ENCODE measurements at regions not wholly inside any gene's neighbourhood (a gene's known extent, or its start where the extent isn't known, plus 50 kb on each side); places are given as distances from the start of the nearest gene placed in this dataset.

DNA sequence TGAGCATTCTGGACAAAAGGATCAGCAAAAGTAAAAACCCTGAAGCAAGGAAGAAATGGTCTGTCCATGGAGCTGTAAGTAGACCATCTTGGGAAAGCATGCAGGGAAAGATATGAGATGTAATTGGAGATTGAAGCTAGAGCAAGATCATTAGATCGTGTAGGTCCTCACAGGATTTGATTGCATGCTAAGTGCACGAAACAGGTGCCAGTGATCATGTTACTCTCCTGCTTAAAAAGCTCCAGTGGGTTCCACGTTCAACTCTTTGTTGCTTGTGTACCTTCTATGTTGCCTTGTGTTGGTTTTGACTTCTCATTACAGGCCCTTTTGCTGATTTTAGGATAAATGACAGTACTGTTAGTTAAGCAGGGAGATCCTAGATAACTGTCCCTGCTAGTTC lies 442.0 kb downstream of the DMRT2 start:
- H3K36me3 ChIP-seq, result no peaks in the 10 kb centered on the region
- H3K27ac ChIP-seq, result no peak overlapping the region
- no peaks in the 10 kb centered on the region for H3K4me1 ChIP-seq
- no peak for DNase-seq
- in situ Hi-C loops (cut with MboI; ENCODE audit: low pct_ligation_motif_present in 1 of 4, low pct_unique_long_range_greater_than_20kb in 1 of 4, low sequenced_read_pairs in 3 of 4) (no loop called here), intact Hi-C loops (cut with DNase I; ENCODE audit: low total_unique reads) (no loop called here)
- H3K9me3 ChIP-seq, result no peaks in the 10 kb centered on the region
- TF ChIP-seq POLR2A (IDR thresholded peaks at IDR 0.05) (no peak), CTCF (IDR thresholded peaks at IDR 0.05) (no peak), EP300 (IDR thresholded peaks at IDR 0.05; ENCODE audit: low read depth) (no peak), POLR2AphosphoS5 (IDR thresholded peaks at IDR 0.05) (no peak)
- 74 to 89% methylated on average over 1 to 3 of the region's 3 CpGs for WGBS, 2 donors (ENCODE audit: low coverage in 1 of 2)
- no peak overlapping the region for H3K4me3 ChIP-seq
- H3K27me3 ChIP-seq, result no peaks in the 10 kb centered on the region

DNA sequence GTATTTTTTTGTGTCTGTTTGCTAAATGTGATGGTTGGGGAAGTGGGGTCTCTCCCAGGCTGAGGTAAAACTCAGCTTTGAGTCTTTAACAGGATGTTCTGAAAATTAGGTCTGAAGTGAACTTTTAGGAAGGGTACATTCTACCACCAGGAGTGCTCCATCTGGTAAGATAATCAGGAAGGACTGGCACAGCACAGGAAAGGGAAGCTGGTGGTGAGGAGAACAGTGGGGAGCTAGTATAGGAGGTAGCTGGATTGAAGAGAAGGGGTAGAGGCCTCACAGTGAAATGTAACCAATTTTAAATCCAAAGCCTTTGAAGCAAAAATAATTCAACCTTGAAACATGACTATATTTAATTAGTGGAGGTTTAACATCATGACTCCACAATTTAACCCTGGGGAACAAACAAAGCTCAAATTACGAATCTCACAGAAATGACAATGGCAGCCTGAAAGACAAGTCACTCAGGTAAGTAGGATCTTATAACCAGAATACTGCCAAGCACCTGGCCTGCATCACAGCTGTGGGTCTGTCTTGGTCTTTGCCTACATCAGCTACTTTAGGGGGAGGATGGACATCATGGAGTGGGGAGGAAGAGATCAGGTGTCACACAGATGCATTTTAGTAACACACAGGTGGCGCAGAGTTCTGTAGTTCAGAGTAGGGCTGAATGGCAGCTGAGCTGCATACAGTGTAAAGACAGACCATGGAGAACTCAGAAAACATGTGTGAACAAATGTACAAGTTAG lies 445.3 kb downstream of the DMRT2 start:
- Histone ChIP-seq H3K36me3 (no peaks in the 10 kb centered on the region), H3K27ac (no peak overlapping the region), H3K4me1 (no peaks in the 10 kb centered on the region), H3K9me3 (no peaks in the 10 kb centered on the region), H3K4me3 (no peak overlapping the region), H3K27me3 (no peaks in the 10 kb centered on the region)
- whole genome bisulfite sequencing, 2 donors (ENCODE audit: low coverage in 1 of 2), result 88 to 98% methylated on average over 1 to 2 of the region's 2 CpGs
- no peak for TF ChIP-seq CTCF (IDR thresholded peaks at IDR 0.05)
- no peak for TF ChIP-seq POLR2A (IDR thresholded peaks at IDR 0.05)
- no peak for DNase-seq
- in situ Hi-C loops (cut with MboI; ENCODE audit: low pct_ligation_motif_present in 1 of 4, low pct_unique_long_range_greater_than_20kb in 1 of 4, low sequenced_read_pairs in 3 of 4) (no loop called here), intact Hi-C loops (cut with DNase I; ENCODE audit: low total_unique reads) (no loop called here)

- WGBS, 2 donors (ENCODE audit: low coverage in 1 of 2), result 23 to 58% methylated on average over 2 of the region's 2 CpGs
Measured at GRCh38 chr9:1505489-1505888, 455.3 kb downstream of the DMRT2 start.

DNA sequence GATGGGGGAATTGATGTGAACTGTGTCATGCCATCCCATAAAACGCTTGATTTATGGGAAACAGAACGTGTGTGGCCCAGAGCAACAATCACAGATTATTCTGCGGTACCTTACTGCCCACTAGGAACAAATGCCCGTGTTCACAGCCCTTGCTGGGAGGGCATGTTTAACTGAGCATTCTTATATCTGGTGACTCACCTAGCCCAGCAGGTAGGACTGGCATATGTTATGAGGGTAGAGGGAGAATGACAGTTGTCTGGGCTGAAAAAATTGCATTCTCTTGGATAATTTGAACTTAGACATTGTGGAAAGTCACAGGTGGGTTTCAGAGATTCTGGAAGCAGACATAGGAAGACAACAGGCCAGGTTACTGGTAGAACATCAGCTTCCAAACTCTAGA lies 460.6 kb downstream of the DMRT2 start:
- in situ Hi-C loops (cut with MboI; ENCODE audit: low pct_ligation_motif_present in 1 of 4, low pct_unique_long_range_greater_than_20kb in 1 of 4, low sequenced_read_pairs in 3 of 4) (no loop called here), intact Hi-C loops (cut with DNase I; ENCODE audit: low total_unique reads) (no loop called here)
- Histone ChIP-seq H3K4me1 (no peaks in the 10 kb centered on the region), H3K27me3 (no peaks in the 10 kb centered on the region), H3K36me3 (no peaks in the 10 kb centered on the region), H3K27ac (no peak overlapping the region), H3K4me3 (no peak overlapping the region), H3K9me3 (no peaks in the 10 kb centered on the region)
- no peak for TF ChIP-seq EP300 (IDR thresholded peaks at IDR 0.05; ENCODE audit: low read depth)
- no peak for TF ChIP-seq POLR2A (IDR thresholded peaks at IDR 0.05)
- no peak for TF ChIP-seq CTCF (IDR thresholded peaks at IDR 0.05)
- no peak for TF ChIP-seq POLR2AphosphoS5 (IDR thresholded peaks at IDR 0.05)
- no peak for DNase-seq
- WGBS, 2 donors (ENCODE audit: low coverage in 1 of 2), result 74% methylated on average over 4 of the region's 4 CpGs; no CpG with 5 or more reads in 1 of the 2 donors

More at GRCh38 chr9:1505489-1505888, 455.3 kb downstream of the DMRT2 start:
- in situ Hi-C loops (cut with MboI; ENCODE audit: low pct_ligation_motif_present in 1 of 4, low pct_unique_long_range_greater_than_20kb in 1 of 4, low sequenced_read_pairs in 3 of 4), result no loop called here
- no peaks in the 10 kb centered on the region for H3K4me1 ChIP-seq
- intact Hi-C loops (cut with DNase I; ENCODE audit: low total_unique reads), result no loop called here
- no peaks in the 10 kb centered on the region for H3K36me3 ChIP-seq
- no peaks in the 10 kb centered on the region for H3K27me3 ChIP-seq
- TF ChIP-seq POLR2AphosphoS5 (IDR thresholded peaks at IDR 0.05) (no peak), CTCF (IDR thresholded peaks at IDR 0.05) (no peak), EP300 (IDR thresholded peaks at IDR 0.05; ENCODE audit: low read depth) (no peak), POLR2A (IDR thresholded peaks at IDR 0.05) (no peak)
- H3K27ac ChIP-seq, result no peak overlapping the region
- DNase-seq, result no peak
- H3K9me3 ChIP-seq, result no peaks in the 10 kb centered on the region
- no peak overlapping the region for H3K4me3 ChIP-seq

Measured in transverse colon (tissue), 4 donors.